GM18520 (cell line): ENCODE measurements at regions not wholly inside any gene's neighbourhood (a gene's known extent, or its start where the extent isn't known, plus 50 kb on each side); places are given as distances from the start of the nearest gene placed in this dataset.
"Not testable (repeated sequence)": the region's sequence is repeated elsewhere in the genome, so short reads cannot be mapped to it uniquely, and the experiment has no call there.

ENCODE experiments used
- ATAC-seq: cut with Tn5 transposase; IDR thresholded peaks from one replicate; pipeline ENCODE4 v1.9.1; 2021; ENCODE audit not compliant: unreplicated experiment

GRCh38 chr1:70812442-70813109 is 235.0 kb downstream of the PTGER3 start:
- no peak for ATAC-seq

GRCh38 chr1:70818401-70818800 is 229.2 kb downstream of the PTGER3 start:
- no peak for ATAC-seq

- no peak for ATAC-seq
Measured at GRCh38 chr1:70819231-70819630, 228.4 kb downstream of the PTGER3 start.

GRCh38 chr1:70819785-70820184 is 227.8 kb downstream of the PTGER3 start:
- ATAC-seq = no peak

GRCh38 chr1:70820396-70820795 is 227.2 kb downstream of the PTGER3 start:
- ATAC-seq = no peak

- ATAC-seq = no peak
Measured at GRCh38 chr1:70820995-70821394, 226.6 kb downstream of the PTGER3 start.

- no peak for ATAC-seq
Measured at GRCh38 chr1:70826428-70826827, 221.2 kb downstream of the PTGER3 start.

- ATAC-seq = no peak
Measured at GRCh38 chr1:70827030-70827429, 220.6 kb downstream of the PTGER3 start.

- ATAC-seq = no peak
Measured at GRCh38 chr1:70828177-70828576, 219.4 kb downstream of the PTGER3 start.

- ATAC-seq = not testable (repeated sequence)
Measured at GRCh38 chr1:70834365-70834764, 213.3 kb downstream of the PTGER3 start.

GRCh38 chr1:70836456-70836855 is 211.2 kb downstream of the PTGER3 start:
- ATAC-seq = no peak

- ATAC-seq = no peak
Measured at GRCh38 chr1:70840260-70840953, 207.2 kb downstream of the PTGER3 start.

GRCh38 chr1:70842562-70842961 is 205.1 kb downstream of the PTGER3 start:
- no peak for ATAC-seq

- ATAC-seq = no peak
Measured at GRCh38 chr1:70843452-70843851, 204.2 kb downstream of the PTGER3 start.

- ATAC-seq = no peak
Measured at GRCh38 chr1:70847013-70847412, 200.6 kb downstream of the PTGER3 start.

- no peak for ATAC-seq
Measured at GRCh38 chr1:70855203-70855602, 192.4 kb downstream of the PTGER3 start.

GRCh38 chr1:70856201-70856600 is 191.4 kb downstream of the PTGER3 start:
- ATAC-seq = no peak

GRCh38 chr1:70863239-70863638 is 184.4 kb downstream of the PTGER3 start:
- no peak for ATAC-seq

- ATAC-seq = no peak
Measured at GRCh38 chr1:70864302-70864701, 183.3 kb downstream of the PTGER3 start.

GRCh38 chr1:70866542-70867264 is 180.9 kb downstream of the PTGER3 start:
- ATAC-seq = no peak

GRCh38 chr1:70871790-70872189 is 175.8 kb downstream of the PTGER3 start:
- ATAC-seq = no peak

GRCh38 chr1:70874063-70874462 is 173.6 kb downstream of the PTGER3 start:
- no peak for ATAC-seq
